ENCODE measurements at regions not wholly inside any gene's neighbourhood (a gene's known extent, or its start where the extent isn't known, plus 50 kb on each side); places are given as distances from the start of the nearest gene placed in this dataset.
"Not testable (repeated sequence)": the region's sequence is repeated elsewhere in the genome, so short reads cannot be mapped to it uniquely, and the experiment has no call there.

DNA sequence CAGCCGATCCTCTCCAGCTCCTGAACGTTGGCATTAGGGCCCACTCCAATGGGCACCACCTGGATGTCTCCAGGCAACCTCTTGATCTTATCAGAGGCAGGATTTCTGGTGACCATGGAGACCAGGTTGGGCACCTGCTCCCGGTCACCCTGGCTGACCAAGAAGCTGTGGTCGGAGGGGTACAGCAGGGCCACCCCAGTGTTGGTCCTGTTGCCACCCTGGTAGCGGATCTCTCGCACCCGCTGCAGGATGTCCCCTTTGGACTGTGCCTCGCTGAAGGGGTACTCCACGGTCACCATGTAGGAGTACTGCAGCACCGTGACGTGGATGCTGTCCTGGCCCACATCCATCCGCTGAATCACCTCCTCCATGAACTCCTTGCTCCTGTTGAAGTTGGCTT, 104.3 kb upstream of the CCT8L2 start:
- H3K4me1 ChIP-seq (ENCODE audit: control insufficient read depth, insufficient read depth, low read length); H3K27me3 ChIP-seq (ENCODE audit: control insufficient read depth, insufficient read depth, low read length); H3K27ac ChIP-seq (ENCODE audit: low read depth, low read length); H3K9ac ChIP-seq (ENCODE audit: low read length); H3K4me3 ChIP-seq (ENCODE audit: low read depth, low read length); H3K36me3 ChIP-seq (ENCODE audit: control insufficient read depth, insufficient read depth, low read length): not testable (repeated sequence)
- peaks cover 44% of the 10 kb centered on the region; the same call in 1 of the 2 replicates for H3K9me3 ChIP-seq (ENCODE audit: control insufficient read depth, insufficient read depth, low read depth, low read length)

DNA sequence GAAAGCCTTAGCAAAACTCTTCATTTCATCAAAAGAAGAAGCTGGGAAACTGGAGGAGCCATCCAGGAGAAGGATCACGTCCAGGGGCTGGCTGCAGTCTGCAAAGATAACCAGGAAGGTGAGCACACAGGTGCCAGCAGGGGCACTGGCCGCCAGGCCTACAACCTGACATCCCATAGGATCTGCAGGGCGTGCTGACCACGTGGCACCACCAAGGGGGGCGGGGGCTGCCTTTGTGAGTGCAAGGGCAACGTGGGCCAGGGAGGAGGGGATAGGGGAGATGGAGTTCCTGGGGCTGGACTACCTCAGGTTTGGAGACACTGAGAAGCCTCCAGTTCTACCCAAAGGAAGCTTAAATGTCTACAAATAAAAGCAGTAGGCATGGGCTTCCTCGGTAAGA, 102.7 kb upstream of the CCT8L2 start:
- Histone ChIP-seq H3K4me3 (ENCODE audit: low read depth, low read length) (no peak overlapping the region), H3K27me3 (ENCODE audit: control insufficient read depth, insufficient read depth, low read length) (no peaks in the 10 kb centered on the region), H3K27ac (ENCODE audit: low read depth, low read length) (no peak overlapping the region), H3K4me1 (ENCODE audit: control insufficient read depth, insufficient read depth, low read length) (no peaks in the 10 kb centered on the region), H3K36me3 (ENCODE audit: control insufficient read depth, insufficient read depth, low read length) (no peaks in the 10 kb centered on the region), H3K9ac (ENCODE audit: low read length) (no peak overlapping the region), H3K9me3 (ENCODE audit: control insufficient read depth, insufficient read depth, low read depth, low read length) (peaks cover 41% of the 10 kb centered on the region; the same call in 1 of the 2 replicates)

DNA sequence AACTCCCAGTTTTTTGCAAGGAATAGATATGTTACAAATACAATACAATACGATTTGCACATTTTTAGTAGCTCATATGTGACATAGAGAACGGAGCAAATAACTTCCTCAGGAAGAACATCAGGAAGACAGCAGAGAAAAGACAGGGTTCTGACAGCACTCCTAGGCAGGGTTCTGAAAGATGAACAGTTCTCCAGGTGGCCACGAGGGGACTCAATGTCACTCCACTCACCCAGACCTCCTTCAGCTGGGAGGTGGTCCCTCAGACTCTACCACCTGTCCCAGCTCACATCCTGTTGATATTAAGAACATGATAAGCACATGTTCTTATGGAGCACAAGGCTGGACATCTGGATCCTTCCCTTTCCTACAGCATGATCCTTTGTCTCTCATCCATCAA, 101.1 kb upstream of the CCT8L2 start:
- H3K9me3 ChIP-seq (ENCODE audit: control insufficient read depth, insufficient read depth, low read depth, low read length): peaks cover 37% of the 10 kb centered on the region; the same call in 1 of the 2 replicates

DNA sequence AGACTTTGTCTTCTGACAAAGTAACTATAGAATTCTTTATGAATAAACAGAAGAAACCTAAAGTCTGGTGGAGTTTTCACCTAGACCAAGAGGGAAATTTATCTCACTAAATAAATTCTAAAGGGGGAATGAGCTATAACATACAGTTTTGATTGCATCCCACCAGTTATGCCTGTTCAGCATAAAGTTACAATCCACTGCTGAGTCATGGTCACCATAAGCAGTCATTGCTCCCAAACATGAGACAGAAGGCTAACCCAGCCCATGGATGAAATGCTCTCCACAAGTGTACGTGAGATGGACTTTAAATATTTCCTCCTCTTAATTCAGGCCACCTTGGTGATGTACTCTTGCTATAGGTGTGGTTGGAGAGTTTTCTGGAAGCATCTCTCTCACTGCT, 96.7 kb upstream of the CCT8L2 start:
- H3K27me3 ChIP-seq (ENCODE audit: control insufficient read depth, insufficient read depth, low read length); H3K4me3 ChIP-seq (ENCODE audit: low read depth, low read length); H3K27ac ChIP-seq (ENCODE audit: low read depth, low read length); H3K4me1 ChIP-seq (ENCODE audit: control insufficient read depth, insufficient read depth, low read length); H3K9ac ChIP-seq (ENCODE audit: low read length); H3K36me3 ChIP-seq (ENCODE audit: control insufficient read depth, insufficient read depth, low read length): not testable (repeated sequence)
- peaks cover 17% of the 10 kb centered on the region; the same call in 1 of the 2 replicates for H3K9me3 ChIP-seq (ENCODE audit: control insufficient read depth, insufficient read depth, low read depth, low read length)

More for the DNA sequence above, 101.1 kb upstream of the CCT8L2 start:
- not testable (repeated sequence) for H3K4me1 ChIP-seq (ENCODE audit: control insufficient read depth, insufficient read depth, low read length); H3K27me3 ChIP-seq (ENCODE audit: control insufficient read depth, insufficient read depth, low read length); H3K27ac ChIP-seq (ENCODE audit: low read depth, low read length); H3K4me3 ChIP-seq (ENCODE audit: low read depth, low read length); H3K36me3 ChIP-seq (ENCODE audit: control insufficient read depth, insufficient read depth, low read length); H3K9ac ChIP-seq (ENCODE audit: low read length)

GRCh38 chr22:16681290-16681689, 88.7 kb upstream of the CCT8L2 start:
- not testable (repeated sequence) for H3K4me1 ChIP-seq (ENCODE audit: control insufficient read depth, insufficient read depth, low read length); H3K4me3 ChIP-seq (ENCODE audit: low read depth, low read length); H3K9me3 ChIP-seq (ENCODE audit: control insufficient read depth, insufficient read depth, low read depth, low read length); H3K9ac ChIP-seq (ENCODE audit: low read length); H3K27ac ChIP-seq (ENCODE audit: low read depth, low read length); H3K27me3 ChIP-seq (ENCODE audit: control insufficient read depth, insufficient read depth, low read length); H3K36me3 ChIP-seq (ENCODE audit: control insufficient read depth, insufficient read depth, low read length)

GRCh38 chr22:16680209-16680899, 87.7 kb upstream of the CCT8L2 start:
- not testable (repeated sequence) for H3K9ac ChIP-seq (ENCODE audit: low read length); H3K27me3 ChIP-seq (ENCODE audit: control insufficient read depth, insufficient read depth, low read length); H3K27ac ChIP-seq (ENCODE audit: low read depth, low read length); H3K9me3 ChIP-seq (ENCODE audit: control insufficient read depth, insufficient read depth, low read depth, low read length); H3K4me1 ChIP-seq (ENCODE audit: control insufficient read depth, insufficient read depth, low read length); H3K36me3 ChIP-seq (ENCODE audit: control insufficient read depth, insufficient read depth, low read length); H3K4me3 ChIP-seq (ENCODE audit: low read depth, low read length)

DNA sequence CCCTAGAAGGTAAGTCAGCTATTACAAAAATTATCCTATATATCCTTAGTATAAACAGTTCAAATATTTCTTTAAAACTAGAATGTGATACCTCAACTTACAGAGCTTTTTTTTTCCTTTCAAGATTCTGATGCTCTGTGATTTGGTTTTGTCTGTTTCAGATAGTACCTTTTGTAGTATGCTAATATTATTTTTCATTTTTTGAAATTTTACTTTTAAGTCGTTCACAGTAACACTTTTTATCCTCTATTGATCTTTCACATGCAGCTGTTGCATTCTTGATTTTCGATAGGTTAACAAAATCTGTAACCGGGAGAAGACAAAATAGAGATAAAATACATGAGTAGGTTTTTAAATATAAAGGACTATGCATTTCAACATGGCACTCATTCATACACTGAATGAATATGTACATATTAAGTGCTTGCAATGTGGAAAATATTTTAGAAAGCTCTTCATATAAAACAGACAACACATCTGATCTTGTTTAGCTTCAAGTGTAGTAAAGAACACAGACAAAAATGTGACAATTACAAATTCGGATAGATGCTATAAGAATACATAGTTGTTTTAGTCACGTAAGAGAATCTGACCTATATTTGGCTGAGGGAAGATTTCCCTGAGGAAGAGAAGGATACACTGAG, 86.7 kb upstream of the CCT8L2 start:
- not testable (repeated sequence) for H3K9ac ChIP-seq (ENCODE audit: low read length); H3K4me1 ChIP-seq (ENCODE audit: control insufficient read depth, insufficient read depth, low read length); H3K9me3 ChIP-seq (ENCODE audit: control insufficient read depth, insufficient read depth, low read depth, low read length); H3K27ac ChIP-seq (ENCODE audit: low read depth, low read length); H3K27me3 ChIP-seq (ENCODE audit: control insufficient read depth, insufficient read depth, low read length); H3K4me3 ChIP-seq (ENCODE audit: low read depth, low read length); H3K36me3 ChIP-seq (ENCODE audit: control insufficient read depth, insufficient read depth, low read length)

DNA sequence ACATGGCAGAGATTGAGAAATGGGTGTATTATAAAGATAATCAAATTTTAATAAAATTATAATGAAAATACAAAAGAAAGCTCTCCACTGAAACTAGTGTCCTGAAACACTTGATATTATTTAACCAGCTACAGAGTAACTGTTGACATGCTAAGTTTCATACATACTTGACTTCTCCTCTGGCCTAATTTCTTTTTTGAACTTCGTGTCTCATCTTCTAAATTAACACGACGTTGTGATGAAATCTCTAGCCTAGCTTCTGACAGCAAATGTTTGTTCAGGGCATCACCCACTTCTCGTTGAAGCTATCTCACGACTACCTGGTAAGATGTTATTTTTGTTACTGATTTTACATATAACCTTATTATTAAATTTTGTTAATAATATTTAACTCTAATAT, 80.8 kb upstream of the CCT8L2 start:
- not testable (repeated sequence) for H3K9me3 ChIP-seq (ENCODE audit: control insufficient read depth, insufficient read depth, low read depth, low read length); H3K27me3 ChIP-seq (ENCODE audit: control insufficient read depth, insufficient read depth, low read length); H3K36me3 ChIP-seq (ENCODE audit: control insufficient read depth, insufficient read depth, low read length)

DNA sequence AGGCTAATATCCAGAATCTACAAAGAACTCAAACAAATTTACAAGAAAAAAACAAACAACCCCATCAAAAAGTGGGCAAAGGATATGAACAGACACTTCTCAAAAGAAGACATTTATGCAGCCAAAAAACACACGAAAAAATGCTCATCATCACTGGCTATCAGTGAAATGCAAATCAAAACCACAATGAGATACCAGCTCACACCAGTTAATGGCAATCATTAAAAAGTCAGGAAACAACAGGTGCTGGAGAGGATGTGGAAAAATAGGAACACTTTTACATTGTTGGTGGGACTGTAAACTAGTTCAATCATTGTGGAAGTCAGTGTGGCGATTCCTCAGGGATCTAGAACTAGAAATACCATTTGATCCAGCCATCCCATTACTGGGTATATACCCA, 73.0 kb upstream of the CCT8L2 start:
- not testable (repeated sequence) for H3K27ac ChIP-seq (ENCODE audit: low read depth, low read length); H3K4me3 ChIP-seq (ENCODE audit: low read depth, low read length); H3K9me3 ChIP-seq (ENCODE audit: control insufficient read depth, insufficient read depth, low read depth, low read length); H3K4me1 ChIP-seq (ENCODE audit: control insufficient read depth, insufficient read depth, low read length); H3K27me3 ChIP-seq (ENCODE audit: control insufficient read depth, insufficient read depth, low read length); H3K9ac ChIP-seq (ENCODE audit: low read length); H3K36me3 ChIP-seq (ENCODE audit: control insufficient read depth, insufficient read depth, low read length)

More for the DNA sequence above, 80.8 kb upstream of the CCT8L2 start:
- H3K4me3 ChIP-seq (ENCODE audit: low read depth, low read length); H3K9ac ChIP-seq (ENCODE audit: low read length); H3K27ac ChIP-seq (ENCODE audit: low read depth, low read length); H3K4me1 ChIP-seq (ENCODE audit: control insufficient read depth, insufficient read depth, low read length): not testable (repeated sequence)

DNA sequence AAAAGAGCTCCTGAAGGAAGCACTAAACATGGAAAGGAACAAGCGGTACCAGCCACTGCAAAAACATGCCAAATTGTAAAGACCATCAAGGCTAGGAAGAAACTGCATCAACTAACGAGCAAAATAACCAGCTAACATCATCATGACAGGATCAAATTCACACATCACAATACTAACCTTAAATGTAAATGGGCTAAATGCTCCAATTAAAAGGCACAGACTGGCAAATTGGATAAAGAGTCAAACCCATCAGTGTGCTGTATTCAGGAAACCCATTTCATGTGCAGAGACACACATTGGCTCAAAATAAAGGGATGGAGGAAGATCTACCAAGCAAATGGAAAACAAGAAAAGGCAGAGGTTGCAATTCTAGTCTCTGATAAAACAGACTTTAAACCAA, 69.7 kb upstream of the CCT8L2 start:
- H3K9ac ChIP-seq (ENCODE audit: low read length); H3K4me1 ChIP-seq (ENCODE audit: control insufficient read depth, insufficient read depth, low read length); H3K36me3 ChIP-seq (ENCODE audit: control insufficient read depth, insufficient read depth, low read length); H3K4me3 ChIP-seq (ENCODE audit: low read depth, low read length); H3K27me3 ChIP-seq (ENCODE audit: control insufficient read depth, insufficient read depth, low read length); H3K27ac ChIP-seq (ENCODE audit: low read depth, low read length): not testable (repeated sequence)
- peaks cover 19% of the 10 kb centered on the region; the same call in 1 of the 2 replicates for H3K9me3 ChIP-seq (ENCODE audit: control insufficient read depth, insufficient read depth, low read depth, low read length)

DNA sequence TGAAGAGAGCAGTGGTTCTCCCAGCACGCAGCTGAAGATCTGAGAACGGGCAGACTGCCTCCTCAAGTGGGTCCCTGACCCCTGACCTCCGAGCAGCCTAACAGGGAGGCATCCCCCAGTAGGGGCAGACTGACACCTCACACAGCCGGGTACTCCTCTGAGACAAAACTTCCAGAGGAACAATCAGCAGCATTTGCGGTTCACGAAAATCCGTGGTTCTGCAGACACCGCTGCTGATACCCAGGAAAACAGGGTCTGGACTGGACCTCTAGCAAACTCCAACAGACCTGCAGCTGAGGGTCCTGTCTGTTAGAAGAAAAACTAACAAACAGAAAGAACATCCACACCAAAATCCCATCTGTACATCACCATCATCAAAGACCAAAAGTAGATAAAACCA, 68.4 kb upstream of the CCT8L2 start:
- H3K27ac ChIP-seq (ENCODE audit: low read depth, low read length); H3K4me1 ChIP-seq (ENCODE audit: control insufficient read depth, insufficient read depth, low read length); H3K27me3 ChIP-seq (ENCODE audit: control insufficient read depth, insufficient read depth, low read length); H3K36me3 ChIP-seq (ENCODE audit: control insufficient read depth, insufficient read depth, low read length); H3K4me3 ChIP-seq (ENCODE audit: low read depth, low read length); H3K9ac ChIP-seq (ENCODE audit: low read length): not testable (repeated sequence)
- peaks cover 23% of the 10 kb centered on the region; the same call in 1 of the 2 replicates for H3K9me3 ChIP-seq (ENCODE audit: control insufficient read depth, insufficient read depth, low read depth, low read length)

All from HUES6 (cell line).